ENCODE measurements at regions not wholly inside any gene's neighbourhood (a gene's known extent, or its start where the extent isn't known, plus 50 kb on each side); places are given as distances from the start of the nearest gene placed in this dataset.
A peak's percentile ranks its signal among the peaks of the same experiment; 100 is the strongest.

DNA sequence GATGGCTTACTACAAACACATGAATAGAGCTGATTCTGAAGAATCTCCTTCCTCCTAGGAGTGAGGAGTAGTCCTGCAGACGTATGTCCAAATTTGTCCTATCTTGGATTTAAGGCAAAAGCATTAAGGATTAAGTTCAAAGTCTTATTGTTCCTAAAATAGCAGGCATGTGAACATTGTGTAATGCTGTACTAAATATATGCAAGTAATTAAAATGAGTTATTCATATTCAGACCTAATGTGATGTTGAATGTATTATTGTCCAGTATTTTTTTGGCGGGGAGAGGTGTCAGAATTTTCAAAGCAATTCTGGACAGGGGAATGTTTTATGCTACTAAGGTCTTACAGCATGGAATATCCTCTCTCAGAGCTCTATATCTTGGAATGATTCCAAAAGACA, 60.7 kb upstream of the STK38L start:
- Histone ChIP-seq H3K4me1 (no peaks in the 10 kb centered on the region), H3K9me3 (no peaks in the 10 kb centered on the region), H3K4me3 (no peak overlapping the region), H3K27me3 (ENCODE audit: low read depth) (no peaks in the 10 kb centered on the region), H3K36me3 (no peaks in the 10 kb centered on the region), H3K27ac (no peak overlapping the region)
- ATAC-seq (no peak), DNase-seq (no peak)
- no peak for TF ChIP-seq CTCF (IDR thresholded peaks at IDR 0.05)
- intact Hi-C loops (cut with DNase I), result no loop called here

- Histone ChIP-seq H3K9me3 (no peaks in the 10 kb centered on the region), H3K36me3 (no peaks in the 10 kb centered on the region), H3K4me1 (no peaks in the 10 kb centered on the region), H3K27me3 (ENCODE audit: low read depth) (no peaks in the 10 kb centered on the region), H3K27ac (no peak overlapping the region), H3K4me3 (no peak overlapping the region)
- no peak for DNase-seq
- no peak for ATAC-seq
- no peak for TF ChIP-seq CTCF (IDR thresholded peaks at IDR 0.05)
- intact Hi-C loops (cut with DNase I), result no loop called here
These were observed 58.7 kb upstream of the STK38L start for GRCh38 chr12:27185234-27186021.

DNA sequence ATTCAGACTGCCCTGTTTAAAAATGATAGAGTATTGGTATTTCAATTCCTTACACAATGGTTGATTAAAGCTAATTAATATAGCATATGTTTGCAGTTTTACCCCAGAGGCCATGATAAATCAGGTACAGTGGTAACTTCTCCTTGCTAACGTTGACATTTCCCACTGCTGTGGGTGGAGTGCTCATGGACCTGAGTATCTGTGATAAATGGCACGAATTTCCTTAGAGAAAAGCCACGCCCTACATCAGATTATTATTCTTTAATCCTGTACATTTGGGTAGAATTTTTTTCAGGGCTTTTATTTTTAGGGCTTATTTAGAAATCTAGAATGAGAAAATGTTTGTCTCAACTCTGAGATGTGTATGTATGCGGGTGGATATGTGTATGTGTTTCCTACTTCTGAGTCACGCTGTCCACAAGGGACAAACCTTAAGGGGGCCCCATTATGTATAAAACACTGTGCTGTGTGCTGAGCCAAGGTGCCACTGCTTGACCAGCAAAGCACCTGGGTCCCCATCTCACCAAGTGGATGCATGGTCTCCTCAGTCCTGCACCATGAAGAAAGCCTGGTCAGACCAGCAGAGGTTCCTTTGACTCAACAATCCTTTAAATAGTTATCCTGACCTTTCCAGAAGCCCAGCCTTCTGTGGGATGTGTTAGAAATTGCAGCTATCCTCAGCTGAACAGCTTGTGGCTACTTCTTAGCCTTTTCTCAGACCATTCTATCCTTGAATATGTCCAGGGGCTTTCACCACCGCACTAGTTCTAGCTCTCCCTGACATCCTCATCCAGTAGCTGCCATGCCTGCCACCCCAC, 57.9 kb upstream of the STK38L start:
- H3K4me1 ChIP-seq, result no peaks in the 10 kb centered on the region
- H3K27me3 ChIP-seq (ENCODE audit: low read depth), result no peaks in the 10 kb centered on the region
- intact Hi-C loops (cut with DNase I), result no loop called here
- TF ChIP-seq CTCF (IDR thresholded peaks at IDR 0.05), result no peak
- no peak overlapping the region for H3K27ac ChIP-seq
- H3K36me3 ChIP-seq, result no peaks in the 10 kb centered on the region
- no peak overlapping the region for H3K4me3 ChIP-seq
- ATAC-seq (no peak), DNase-seq (no peak)
- no peaks in the 10 kb centered on the region for H3K9me3 ChIP-seq

- Histone ChIP-seq H3K27me3 (ENCODE audit: low read depth) (no peaks in the 10 kb centered on the region), H3K9me3 (no peaks in the 10 kb centered on the region), H3K4me3 (no peak overlapping the region), H3K36me3 (no peaks in the 10 kb centered on the region), H3K27ac (no peak overlapping the region), H3K4me1 (no peaks in the 10 kb centered on the region)
- ATAC-seq (no peak), DNase-seq (no peak)
- no peak for TF ChIP-seq CTCF (IDR thresholded peaks at IDR 0.05)
- intact Hi-C loops (cut with DNase I), result no loop called here
These were observed 56.4 kb upstream of the STK38L start for GRCh38 chr12:27187697-27188096.

- TF ChIP-seq CTCF (IDR thresholded peaks at IDR 0.05), result no peak
- H3K27ac ChIP-seq, result peak overlapping the region; percentile 46
- DNase-seq, result no peak
These were observed 53.3 kb upstream of the STK38L start for GRCh38 chr12:27190761-27191160.

More at GRCh38 chr12:27190761-27191160, 53.3 kb upstream of the STK38L start:
- Histone ChIP-seq H3K27me3 (ENCODE audit: low read depth) (no peaks in the 10 kb centered on the region), H3K36me3 (no peaks in the 10 kb centered on the region), H3K4me3 (no peak overlapping the region), H3K9me3 (no peaks in the 10 kb centered on the region), H3K4me1 (peaks cover 10% of the 10 kb centered on the region)
- no peak for ATAC-seq
- intact Hi-C loops (cut with DNase I), result no loop called here

All from lower lobe of right lung (tissue), 2 donors.